RPMI8226 (cell line): ENCODE measurements at regions not wholly inside any gene's neighbourhood (a gene's known extent, or its start where the extent isn't known, plus 50 kb on each side); places are given as distances from the start of the nearest gene placed in this dataset.

Experiments used
- DNase-seq: peaks from one replicate; pipeline ENCODE4 v3.0.0-alpha.2; 2015

DNA sequence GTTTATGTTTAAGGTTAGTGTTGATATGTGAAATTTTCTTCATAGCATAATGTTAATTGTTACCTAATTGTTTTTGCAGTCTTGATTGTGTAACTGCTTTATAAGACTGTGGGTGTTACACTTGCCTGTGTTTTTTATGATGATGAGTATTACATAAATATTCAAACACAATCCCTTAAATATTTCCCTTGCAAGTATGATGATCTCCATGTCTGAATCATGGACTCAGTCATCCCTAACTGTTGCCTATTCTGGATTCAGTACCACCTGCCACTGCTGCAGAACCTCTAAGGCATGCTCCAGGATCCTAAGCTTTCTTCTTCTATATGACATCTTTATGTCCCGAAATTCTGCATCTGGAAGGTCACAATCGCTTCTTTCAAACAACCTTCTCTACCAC lies 246.3 kb upstream of the CLEC14A start:
- DNase-seq, result no peak

DNA sequence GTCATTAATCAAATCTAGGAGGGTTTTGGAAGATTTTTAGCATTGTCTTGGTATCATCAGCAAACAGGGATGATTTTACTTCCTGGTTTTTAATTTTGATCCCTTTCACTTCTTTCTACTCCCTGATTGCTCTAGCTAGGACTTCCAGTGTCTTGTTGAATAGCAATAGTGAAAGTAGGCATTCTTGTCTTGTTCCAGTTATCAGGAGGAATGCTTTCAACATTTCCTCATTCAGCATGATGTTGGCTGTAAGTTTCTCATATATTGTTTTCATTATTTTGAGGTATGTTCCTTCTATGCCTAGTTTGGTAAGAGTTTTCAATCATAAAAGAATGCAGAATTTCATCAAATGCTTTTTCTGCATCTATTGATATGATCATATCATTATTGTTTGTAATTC lies 244.2 kb upstream of the CLEC14A start:
- no peak for DNase-seq

DNA sequence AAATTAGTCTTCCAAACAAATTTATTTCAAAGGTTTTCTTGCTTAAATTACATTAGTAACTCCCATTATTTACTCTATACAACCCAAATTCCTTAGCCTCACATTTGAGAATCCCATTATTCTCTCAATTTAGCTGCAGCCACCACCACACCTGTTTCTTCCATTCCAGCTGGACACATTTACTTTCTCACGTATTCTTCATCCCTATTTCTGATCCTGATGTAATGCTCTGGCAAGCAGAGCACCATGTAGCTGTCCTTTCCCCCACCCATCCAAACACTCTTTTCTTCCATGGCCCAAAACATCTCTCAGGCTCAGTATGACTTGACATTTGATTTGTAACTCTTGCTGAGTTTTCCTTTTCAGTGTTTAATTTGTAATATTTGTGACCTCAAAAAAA lies 240.2 kb upstream of the CLEC14A start:
- no peak for DNase-seq

DNA sequence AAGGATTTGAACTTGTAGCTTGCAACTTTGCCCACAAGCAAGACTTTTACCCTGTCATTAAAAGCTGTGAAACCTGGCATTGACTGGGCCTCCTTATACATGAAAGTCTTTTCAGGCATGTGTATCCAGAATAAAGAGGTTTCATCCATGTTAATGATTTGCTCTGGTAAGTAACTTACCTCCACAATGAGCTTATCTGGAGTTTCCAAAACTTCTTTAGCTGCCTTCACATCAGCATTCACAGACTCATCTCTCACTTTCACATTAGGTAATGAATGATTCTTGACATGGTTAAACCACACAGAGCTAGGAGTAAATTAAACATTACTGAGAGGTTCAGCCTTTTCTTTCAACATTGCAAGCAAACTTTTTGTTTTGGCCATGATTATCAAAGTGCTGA lies 234.4 kb upstream of the CLEC14A start:
- DNase-seq, result no peak

DNA sequence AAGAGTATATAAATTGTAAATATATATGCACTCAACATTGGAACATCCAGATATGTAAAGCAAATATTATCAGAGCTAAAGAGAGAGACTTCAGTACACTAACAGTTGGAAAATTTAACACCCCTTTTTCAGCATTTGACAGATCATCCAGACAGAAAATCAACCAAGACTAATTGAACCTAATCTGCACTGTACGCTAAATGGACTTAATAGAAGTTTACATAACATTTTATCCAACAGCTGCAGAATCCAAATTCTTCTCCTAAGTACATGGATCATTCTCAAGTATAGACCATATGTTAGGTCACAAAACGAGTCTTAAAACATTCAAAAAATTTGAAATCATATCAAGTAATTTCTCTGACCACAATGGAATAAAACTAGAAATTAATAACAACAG lies 229.1 kb upstream of the CLEC14A start:
- no peak for DNase-seq

DNA sequence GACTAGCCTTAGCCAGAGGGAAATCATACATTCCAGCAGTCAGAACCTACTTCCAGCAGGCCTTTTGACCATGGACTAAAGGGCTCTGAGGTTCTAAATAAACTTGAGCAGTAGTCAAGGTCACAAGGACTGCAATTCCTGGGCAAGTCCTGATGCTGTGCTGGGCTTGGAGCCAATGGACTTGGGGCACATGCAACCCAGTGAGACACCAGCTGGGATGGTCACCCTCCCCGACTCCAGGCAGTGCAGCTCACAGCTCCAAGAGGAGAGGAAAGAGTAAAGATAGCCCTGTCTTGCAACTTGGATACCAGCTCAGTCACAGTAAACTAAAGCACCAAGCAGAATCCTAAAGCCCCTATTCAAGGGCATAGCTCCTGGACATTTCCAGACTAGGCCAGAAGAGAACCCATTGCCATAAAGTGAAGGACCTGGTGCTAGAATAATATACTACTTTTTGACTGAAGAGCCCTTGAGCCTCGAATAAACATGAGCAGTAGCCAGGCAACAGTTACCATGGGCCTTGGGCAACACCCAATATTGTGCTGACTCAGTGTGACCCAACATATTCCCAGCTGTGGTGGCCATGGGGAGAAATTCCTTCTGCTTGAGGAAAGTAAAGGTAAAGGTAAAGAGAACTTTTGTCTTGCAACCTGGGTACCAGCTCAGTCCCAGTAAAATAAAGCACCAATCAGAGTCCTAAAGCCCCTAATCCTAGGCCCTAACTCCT lies 226.2 kb upstream of the CLEC14A start:
- no peak for DNase-seq

DNA sequence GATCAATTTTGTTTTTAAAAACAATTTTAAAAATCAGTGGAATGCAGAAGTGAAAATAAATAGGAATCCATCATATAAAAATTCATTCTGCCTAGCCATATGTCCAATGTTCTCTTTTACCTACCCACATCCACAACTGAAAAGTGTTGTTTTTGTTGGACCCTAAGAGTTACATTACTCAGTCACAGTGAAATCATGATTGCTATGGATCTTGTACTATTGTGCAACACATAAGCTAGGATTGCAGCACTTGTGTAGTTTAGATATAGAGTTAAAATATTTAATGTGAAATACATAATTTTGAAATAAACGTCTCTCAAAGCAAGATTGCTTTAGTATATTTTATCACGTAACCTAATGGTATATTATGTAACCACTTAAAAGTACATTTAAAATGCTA lies 213.3 kb upstream of the CLEC14A start:
- DNase-seq, result no peak

DNA sequence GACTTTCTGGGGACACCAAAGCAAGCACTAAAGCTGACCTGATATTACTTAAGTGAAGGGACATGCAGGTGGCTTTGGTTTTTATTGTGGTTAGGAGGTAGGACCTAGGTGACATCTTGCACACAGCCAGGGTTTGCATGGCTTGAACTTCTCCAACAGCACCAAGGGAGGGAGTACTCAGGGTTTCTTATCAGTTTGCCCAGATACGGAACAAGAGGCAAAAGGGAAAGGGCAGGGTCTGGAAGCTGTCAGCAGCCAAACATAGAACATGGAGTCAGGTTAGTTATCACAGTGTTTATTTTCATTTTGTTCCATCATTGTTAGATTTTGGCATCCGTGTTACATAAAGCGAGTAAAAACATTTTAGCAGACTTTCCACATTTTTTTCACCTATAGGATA lies 186.3 kb upstream of the CLEC14A start:
- DNase-seq, result no peak

DNA sequence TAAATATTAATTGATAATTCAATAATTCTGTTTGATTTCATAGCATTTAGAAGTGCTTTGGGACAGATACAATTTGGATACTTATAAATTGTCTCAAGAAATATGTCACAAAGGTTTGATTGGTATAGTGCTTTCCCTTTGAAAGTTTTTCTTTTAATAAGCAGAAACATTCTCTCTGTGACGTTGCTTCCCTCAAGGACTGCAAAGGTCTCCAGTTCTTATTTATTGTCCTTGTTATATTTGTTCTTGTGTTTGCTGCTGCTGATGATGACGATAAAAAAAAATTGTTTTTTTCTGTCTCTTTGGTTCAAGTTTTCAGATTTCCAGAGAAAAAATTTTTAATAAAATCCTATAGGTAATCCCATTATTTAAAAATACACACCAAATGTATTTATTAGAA lies 176.3 kb upstream of the CLEC14A start:
- DNase-seq, result no peak

DNA sequence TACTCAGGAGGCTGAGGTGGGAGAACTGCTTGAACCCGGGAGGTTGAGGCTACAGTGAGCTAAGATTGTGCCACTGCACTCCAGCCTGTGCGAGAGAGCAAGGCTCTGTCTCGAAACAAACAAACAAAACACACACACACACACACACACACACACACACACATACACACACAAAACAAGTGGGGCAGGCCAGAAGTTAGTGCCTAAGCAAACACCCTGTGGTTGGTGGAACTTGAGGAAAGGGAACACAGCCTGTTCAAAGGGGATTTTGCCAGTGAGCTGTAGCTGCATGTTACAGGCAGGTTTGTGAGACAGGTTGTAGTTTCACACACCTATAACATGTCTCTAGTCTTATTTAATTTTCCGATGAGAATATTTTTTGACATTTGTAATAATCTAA lies 175.3 kb upstream of the CLEC14A start:
- no peak for DNase-seq

DNA sequence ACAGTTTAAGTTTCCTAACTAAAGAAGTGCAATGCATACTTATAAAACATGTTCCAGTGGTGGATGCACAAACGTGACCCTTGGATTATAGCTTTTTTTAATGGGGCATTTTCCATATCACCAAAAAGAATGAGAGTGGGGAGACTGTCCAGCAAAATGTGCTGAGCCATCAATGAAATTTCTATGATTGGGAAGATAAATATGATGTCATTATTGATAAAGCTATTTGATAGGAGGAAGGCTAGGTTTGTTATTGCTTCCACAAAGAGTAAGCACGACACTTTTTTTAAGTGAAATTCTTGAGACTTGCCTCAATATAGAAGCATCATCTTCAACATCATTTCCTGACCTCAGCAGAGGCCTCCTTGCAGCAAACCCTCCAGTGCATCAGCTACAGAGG lies 174.6 kb upstream of the CLEC14A start:
- DNase-seq, result no peak

DNA sequence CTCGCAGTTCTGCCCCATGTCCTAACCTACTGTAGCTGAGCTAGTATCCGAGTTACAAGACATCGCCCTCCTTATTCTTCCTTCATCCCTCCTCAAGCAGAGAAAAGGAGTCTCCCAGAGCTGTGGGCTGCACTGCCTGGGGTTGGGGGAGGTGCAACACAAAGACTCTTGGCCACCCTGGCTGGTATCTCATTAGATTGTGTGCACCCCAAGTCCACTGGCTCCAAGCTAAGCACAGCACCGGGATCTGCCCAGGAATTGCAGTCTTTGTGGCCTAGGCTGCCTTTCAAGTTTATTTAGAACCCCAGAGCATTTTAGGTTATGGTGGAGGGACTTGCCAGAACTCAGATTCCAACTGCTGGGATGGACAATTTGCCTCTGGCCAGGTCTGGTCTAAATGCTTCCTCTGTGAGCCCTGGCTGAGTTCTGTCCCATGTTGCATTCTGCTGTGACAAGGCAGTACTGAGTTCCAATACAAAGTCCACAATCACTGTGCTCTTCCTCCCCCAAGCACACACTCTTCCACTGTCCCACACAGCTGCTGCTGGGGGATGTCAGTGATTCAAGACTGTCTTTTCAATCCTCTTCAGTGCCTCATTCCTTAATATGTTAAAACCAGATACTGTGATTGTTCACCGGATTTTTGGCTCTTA lies 169.6 kb upstream of the CLEC14A start:
- DNase-seq, result no peak

DNA sequence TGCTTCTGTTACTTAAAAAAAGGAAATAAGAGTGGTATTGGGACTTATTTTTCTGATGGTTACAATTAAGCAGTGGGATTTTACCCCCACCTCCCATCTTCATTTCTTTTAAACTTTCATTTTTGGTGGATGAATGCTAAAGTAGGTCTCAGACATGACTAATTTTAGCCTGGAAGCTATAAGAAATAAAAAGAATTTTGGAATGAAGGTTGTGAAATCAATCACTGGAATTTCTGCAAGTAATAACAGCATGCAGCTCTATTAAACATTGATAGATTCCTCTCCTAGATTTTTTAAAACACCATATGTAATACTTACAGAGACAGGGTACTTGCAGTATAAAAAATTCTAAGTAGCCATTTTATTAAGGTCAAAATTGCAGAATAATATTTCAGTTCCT lies 164.2 kb upstream of the CLEC14A start:
- no peak for DNase-seq

DNA sequence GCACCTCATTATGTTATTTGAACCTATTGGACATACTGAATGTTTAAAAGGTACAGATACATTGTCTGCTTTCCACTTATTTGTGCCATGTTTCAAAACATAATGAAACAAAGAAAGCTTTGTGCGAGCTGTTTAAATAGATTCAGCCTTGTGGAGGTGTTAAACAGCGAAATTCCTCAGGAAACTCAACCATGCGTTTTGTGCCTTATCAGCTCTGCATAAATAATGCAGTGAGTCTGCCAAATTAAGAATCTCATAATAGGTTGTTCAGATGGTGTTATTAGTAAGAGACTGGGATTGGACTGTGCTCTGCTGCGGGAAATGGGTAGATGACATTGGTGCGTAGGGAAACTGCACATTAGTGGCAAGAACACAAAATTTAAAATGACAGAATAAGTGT lies 163.7 kb upstream of the CLEC14A start:
- DNase-seq, result no peak

DNA sequence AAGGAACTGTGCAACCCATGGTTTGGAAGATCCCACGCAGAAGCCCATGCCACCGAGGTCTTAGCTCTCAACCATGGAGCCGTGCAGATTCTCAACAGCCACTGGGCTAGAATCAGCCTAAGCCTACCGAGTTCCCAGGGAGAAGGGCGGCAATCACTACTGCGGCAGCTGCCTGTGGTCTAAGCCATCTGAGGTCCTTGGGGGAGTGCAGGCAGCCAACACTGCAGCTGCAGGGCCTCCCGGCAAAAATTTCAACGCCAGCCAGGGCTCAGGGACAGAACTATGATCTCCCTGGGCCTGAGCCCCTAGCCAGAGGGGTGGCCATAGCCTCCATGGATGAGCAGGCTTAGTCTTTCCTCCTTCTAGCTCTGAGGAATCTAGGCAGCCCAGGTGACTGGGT lies 156.8 kb upstream of the CLEC14A start:
- DNase-seq, result no peak

DNA sequence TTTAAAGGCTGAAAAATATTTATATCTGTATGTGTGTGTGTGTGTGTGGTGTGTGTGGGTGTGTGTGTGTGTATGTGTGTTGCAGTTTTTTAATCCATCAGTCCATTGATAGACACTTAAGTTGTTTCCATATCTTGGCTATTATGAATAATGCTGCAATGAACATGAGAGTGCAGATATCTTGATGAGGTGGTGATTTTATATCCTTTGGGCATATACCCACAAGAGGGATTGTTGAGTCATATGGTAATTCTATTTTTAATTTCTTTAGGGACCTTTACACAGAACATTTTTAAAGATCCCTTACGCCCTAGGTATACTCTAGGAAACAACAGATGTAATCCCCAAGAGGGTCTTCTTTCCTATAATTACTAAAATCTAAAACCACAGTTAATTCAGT lies 154.5 kb upstream of the CLEC14A start:
- DNase-seq, result no peak

DNA sequence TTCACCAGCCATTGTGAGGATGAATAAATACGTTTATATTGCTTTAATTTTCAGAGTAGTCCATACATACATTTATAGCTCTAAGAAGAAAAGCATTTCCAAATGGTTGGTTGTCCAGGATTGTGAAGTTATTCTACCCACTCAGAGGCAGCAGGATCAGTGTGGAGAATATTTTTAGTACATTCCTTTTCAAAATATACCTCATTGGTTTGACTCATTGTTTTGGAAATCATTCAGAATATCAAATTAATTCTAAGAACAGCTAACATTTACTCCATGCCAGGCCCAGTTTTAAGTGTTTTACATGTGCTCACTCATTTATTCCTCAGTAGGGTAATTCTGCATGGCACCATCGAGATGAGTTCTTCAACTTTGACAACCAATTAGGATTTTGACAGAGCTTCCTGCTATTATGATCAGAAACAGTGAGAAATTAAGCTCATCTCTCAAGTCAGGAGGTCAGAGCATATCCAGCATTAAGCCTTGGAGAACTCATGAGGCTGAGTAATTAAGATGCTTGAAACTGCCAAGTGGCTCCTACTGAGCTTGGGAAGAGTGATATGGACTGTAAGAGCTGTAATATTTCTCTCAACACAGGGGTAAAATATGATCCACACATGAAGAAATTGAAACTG lies 153.3 kb upstream of the CLEC14A start:
- no peak for DNase-seq

DNA sequence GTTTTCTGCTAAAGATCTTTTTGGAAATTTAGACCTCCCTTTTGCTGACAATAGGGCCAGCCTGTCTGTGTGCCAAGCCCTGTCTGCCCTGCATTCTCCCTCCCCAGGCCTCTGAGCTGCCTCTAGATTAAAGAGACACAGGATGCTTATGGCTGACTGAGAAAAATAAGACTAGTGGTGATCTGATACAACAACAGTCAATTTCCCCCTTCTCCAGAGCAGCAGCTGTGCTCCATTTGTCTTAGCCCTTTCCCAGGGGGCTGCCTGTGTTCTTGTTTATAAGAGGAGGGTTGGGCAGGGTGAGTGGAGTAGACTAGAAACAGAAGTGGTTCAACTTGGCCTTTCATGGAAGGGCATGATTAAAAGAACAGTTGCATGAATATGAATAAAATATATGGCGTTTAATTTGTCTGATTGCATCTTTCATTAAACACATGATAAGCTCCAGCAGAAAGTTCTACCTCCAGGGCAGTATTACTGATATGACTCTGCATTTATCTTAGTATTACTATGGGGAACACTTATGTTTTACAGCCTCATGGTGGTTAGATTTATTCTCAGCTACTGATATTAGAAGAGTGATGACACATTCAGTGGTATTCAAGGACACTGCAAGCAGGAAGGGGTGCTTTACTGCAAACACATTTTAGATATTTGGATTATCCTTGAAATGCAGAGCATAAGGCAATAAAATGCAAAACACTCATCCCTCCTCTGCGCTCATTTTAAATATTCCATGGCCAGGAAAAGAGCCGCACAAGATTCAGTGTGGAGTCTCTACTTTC lies 150.2 kb upstream of the CLEC14A start:
- DNase-seq, result no peak

DNA sequence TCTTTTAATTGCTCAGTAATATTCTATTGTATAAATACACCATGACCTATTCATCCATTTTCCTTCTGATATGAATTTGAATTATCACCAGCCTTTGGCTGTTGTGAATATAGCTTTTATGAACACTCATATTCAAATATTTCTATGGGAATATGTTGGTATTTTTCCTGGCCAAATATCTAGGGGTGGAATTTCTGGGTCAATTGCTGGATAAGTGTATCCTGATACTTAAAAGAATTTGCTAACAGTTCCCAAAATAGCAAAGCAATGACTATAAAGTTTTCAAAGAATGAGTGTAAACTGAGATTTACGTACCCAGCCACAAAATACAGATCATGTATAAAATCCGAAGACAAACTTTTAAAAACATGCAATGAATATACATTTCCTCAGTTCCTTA lies 148.7 kb upstream of the CLEC14A start:
- no peak for DNase-seq

DNA sequence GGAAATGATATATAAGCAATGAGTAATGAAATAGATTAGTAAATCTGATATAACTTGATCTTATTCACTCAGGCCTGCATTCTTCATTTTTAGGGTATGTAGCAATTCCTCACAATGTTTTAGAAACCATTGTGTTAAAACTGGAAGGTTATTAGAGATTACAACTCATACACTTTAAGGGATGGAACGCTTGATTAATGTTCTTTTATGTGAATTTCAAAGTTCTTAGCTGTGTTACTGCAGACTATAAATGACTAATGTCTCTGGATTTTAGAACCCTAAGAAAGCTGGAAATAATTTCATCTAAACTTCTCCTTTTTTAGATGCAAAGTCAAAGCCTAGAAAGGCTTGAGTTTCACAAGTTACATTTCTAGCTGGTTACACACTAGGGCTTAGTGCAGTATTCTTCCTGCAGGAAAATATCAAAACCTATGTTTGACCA lies 148.2 kb upstream of the CLEC14A start:
- no peak for DNase-seq

DNA sequence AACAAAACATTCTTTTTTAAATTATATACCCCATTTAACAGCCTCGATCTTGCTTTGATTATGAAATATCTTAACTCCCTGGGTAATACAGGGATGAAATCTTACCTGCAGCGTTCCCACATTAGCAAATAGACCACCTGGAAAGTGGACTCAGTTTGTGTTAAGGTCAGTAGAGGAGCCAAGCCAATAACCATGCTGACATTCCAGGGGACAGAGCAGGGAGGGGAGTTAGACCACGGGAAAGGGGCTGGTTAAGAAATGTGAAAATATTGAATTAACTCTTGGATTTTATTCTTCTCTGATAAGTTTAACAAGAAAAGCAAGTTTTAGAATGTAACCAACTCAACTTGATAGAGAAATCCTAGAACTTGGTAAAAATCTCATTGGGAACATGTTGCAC lies 144.9 kb upstream of the CLEC14A start:
- no peak for DNase-seq

DNA sequence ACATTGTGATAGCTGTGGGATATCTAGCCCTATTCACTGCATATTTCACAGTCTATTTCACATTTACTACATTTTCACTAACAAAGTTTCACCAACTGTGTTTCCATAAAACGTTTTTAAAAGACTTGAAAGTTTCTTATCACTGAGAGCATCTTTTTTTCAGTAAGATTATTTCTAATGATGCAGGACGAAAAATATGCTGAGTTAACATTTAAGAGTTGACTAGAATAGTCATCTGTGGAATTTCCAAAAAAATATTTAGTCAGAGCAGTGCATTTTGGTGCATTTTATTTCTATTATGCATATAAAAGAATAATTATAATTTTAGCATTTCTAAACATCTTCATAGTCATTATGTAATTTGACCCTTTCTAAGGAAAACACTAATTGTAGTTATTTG lies 143.8 kb upstream of the CLEC14A start:
- no peak for DNase-seq

DNA sequence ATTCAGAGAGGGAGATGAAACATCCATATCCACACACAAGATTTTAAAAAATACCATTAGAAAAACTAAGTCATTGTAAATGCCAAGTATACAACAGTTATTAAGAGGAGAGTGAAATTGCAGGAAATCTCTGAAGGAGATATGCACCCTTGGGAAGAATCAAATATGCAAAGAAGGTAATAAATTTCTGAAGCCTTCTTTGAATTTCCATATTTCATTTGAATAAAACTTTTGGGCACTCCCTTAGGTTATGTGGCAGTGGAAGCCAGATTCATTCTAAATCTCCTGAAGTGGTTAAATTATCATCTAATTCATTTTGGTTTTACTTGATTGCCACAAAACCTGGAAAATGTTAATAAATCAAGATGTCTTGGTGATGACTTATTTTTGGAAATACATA lies 138.9 kb upstream of the CLEC14A start:
- no peak for DNase-seq

DNA sequence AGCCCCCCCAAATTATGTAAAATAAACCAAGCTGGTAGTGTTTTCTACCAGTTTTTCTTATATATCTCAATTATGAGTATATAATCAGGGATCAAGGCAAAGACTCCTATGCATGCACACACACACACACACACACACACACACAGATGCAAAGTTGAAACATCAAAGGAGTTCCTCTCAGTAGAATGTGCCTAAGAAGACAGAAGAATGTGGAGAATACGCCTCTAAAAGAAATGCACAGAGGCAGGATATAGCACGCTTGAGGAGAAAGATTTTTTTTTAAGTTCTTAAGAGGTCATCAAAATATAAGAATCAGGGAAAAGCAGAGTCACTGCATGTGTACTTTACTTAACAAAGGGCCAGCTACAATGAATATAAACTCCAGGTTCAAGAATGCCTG lies 138.2 kb upstream of the CLEC14A start:
- DNase-seq, result no peak
